SK-N-SH (cell line): ENCODE measurements at regions not wholly inside any gene's neighbourhood (a gene's known extent, or its start where the extent isn't known, plus 50 kb on each side); places are given as distances from the start of the nearest gene placed in this dataset.

Source experiments
- CTCF ChIA-PET: fragments of 300-600, 350-600 bp; formaldehyde crosslinking; extraction: SDS; loops from one replicate; lab custom pipeline; 2021; lab: Yijun Ruan, JAX
- POLR2A ChIA-PET: fragments of 350-600 bp; sonication (Branson Sonifier 250); formaldehyde crosslinking; extraction: SDS; loops from one replicate; lab custom pipeline; 2020; ENCODE audit warnings: antibody characterized with exemption, inconsistent platforms; lab: Yijun Ruan, JAX
- DNase-seq: peaks from one replicate; pipeline ENCODE4 v3.0.0; 2012
- H2AFZ ChIP-seq: fragments of 200-600 bp; sonication (generic); 2 replicates; pipeline ENCODE4 v1.8.1; 2016; ENCODE audit warnings: antibody characterized with exemption, mild to moderate bottlenecking, low read depth
- H3F3A ChIP-seq: fragments of 200-600 bp; sonication (generic); replicated peaks from 2 replicates; pipeline ENCODE3; 2016; ENCODE audit warnings: antibody characterized with exemption, mild to moderate bottlenecking; ENCODE audit not compliant: insufficient read depth
- H3K27ac ChIP-seq, 2 experiments: fragments of 200-500 bp in 1 of 2; fragments of 200-600 bp in 1 of 2; sonication (Bioruptor generic) in 1 of 2; sonication (generic), shearing (Covaris generic) in 1 of 2; 2 replicates each; pipeline versions ENCODE4 v1.5.1 to v1.6.1; 2014 to 2016; ENCODE audit warnings: low read depth in 2 of 2, inconsistent platforms in 1 of 2, low read length in 1 of 2, mild to moderate bottlenecking in 1 of 2, mixed read lengths in 1 of 2
- H3K27me3 ChIP-seq: fragments of 200-600 bp; sonication (generic), shearing (Covaris generic); 2 replicates; pipeline ENCODE4 v1.6.1; 2016; ENCODE audit warnings: mixed run types; ENCODE audit not compliant: insufficient read depth
- H3K36me3 ChIP-seq, 2 experiments: fragments of 200-500 bp in 1 of 2; fragments of 200-600 bp in 1 of 2; sonication (Bioruptor generic) in 1 of 2; sonication (generic) in 1 of 2; replicated peaks in 1 of 2; 2 replicates each; pipeline versions ENCODE3 to v1.5.1; 2014 to 2016; ENCODE audit warnings: low read length in 1 of 2, mild to moderate bottlenecking in 1 of 2; ENCODE audit not compliant: insufficient read depth in 2 of 2, control insufficient read depth in 1 of 2
- H3K4me1 ChIP-seq, 2 experiments: fragments of 200-500 bp in 1 of 2; fragments of 200-600 bp in 1 of 2; sonication (Bioruptor generic) in 1 of 2; sonication (generic), shearing (Covaris generic) in 1 of 2; 2 replicates each; pipeline versions ENCODE4 v1.5.1 to v1.6.1; 2014 to 2016; ENCODE audit warnings: low read depth in 1 of 2, low read length in 1 of 2, mixed run types in 1 of 2; ENCODE audit not compliant: insufficient read depth in 2 of 2, control insufficient read depth in 1 of 2
- H3K4me2 ChIP-seq: fragments of 200-600 bp; sonication (generic), shearing (Covaris generic); 2 replicates; pipeline ENCODE4 v1.6.1; 2017; ENCODE audit warnings: mixed run types
- H3K4me3 ChIP-seq, 2 experiments: fragments of 200-500 bp in 1 of 2; fragments of 200-600 bp in 1 of 2; sonication (Bioruptor generic) in 1 of 2; sonication (generic), shearing (Covaris generic) in 1 of 2; 2 replicates each; pipeline versions ENCODE4 v1.5.1 to v1.8.1; 2014 to 2016; ENCODE audit warnings: low read depth in 2 of 2, inconsistent platforms in 1 of 2, low read length in 1 of 2, mild to moderate bottlenecking in 1 of 2, mixed read lengths in 1 of 2, moderate library complexity in 1 of 2
- H3K79me2 ChIP-seq: fragments of 200-600 bp; sonication (generic); 2 replicates; pipeline ENCODE4 v1.8.1; 2017; ENCODE audit warnings: mild to moderate bottlenecking; ENCODE audit not compliant: insufficient read depth
- H3K9ac ChIP-seq: fragments of 200-600 bp; sonication (generic); 2 replicates; pipeline ENCODE4 v1.6.1; 2017; ENCODE audit warnings: mixed run types
- H3K9me2 ChIP-seq: fragments of 200-600 bp; sonication (generic); 2 replicates; pipeline ENCODE4 v1.6.1; 2017; ENCODE audit warnings: mixed run types
- H3K9me3 ChIP-seq: fragments of 200-600 bp; sonication (generic); 2 replicates; pipeline ENCODE4 v1.6.1; 2017; ENCODE audit warnings: mixed run types, mild to moderate bottlenecking, moderate library complexity
- H4K20me1 ChIP-seq: fragments of 200-600 bp; sonication (generic); 2 replicates; pipeline ENCODE4 v1.6.1; 2017; ENCODE audit warnings: mild to moderate bottlenecking, mixed run types; ENCODE audit not compliant: insufficient read depth
- CHD2 ChIP-seq: fragments of 150-350 bp; IDR thresholded peaks from 2 replicates; pipeline ENCODE4 v1.6.1; 2018; ENCODE audit warnings: low read length; ENCODE audit not compliant: partially characterized antibody
- ELF1 ChIP-seq: IDR thresholded peaks from 2 replicates; pipeline ENCODE4 v1.4.0; 2012
- EP300 ChIP-seq, 2 experiments: IDR thresholded peaks; 2 replicates each; pipeline versions ENCODE4 v1.4.0 to v1.6.1; 2012; ENCODE audit warnings: borderline replicate concordance in 1 of 2, low read depth in 1 of 2, low read length in 1 of 2
- FOSL2 ChIP-seq: IDR thresholded peaks from 2 replicates; pipeline ENCODE4 v1.4.0; 2012; ENCODE audit warnings: low read depth, mild to moderate bottlenecking, moderate library complexity, borderline replicate concordance
- FOXJ3 ChIP-seq: sonication (generic); formaldehyde crosslinking; IDR thresholded peaks from 2 replicates; pipeline ENCODE4 v1.5.1; 2020; ENCODE audit warnings: mild to moderate bottlenecking, missing genetic modification reagents
- GABPA ChIP-seq: IDR thresholded peaks from 2 replicates; pipeline ENCODE4 v1.4.0; 2012; ENCODE audit warnings: low read depth, mild to moderate bottlenecking
- JUND ChIP-seq: IDR thresholded peaks from 2 replicates; pipeline ENCODE4 v1.4.0; 2012
- NRF1 ChIP-seq: IDR thresholded peaks from 2 replicates; pipeline ENCODE4 v1.6.1; 2012; ENCODE audit warnings: low read depth, mild to moderate bottlenecking, low read length
- RAD21 ChIP-seq: IDR thresholded peaks from 2 replicates; pipeline ENCODE4 v1.6.1; 2012; ENCODE audit warnings: mild to moderate bottlenecking, low read length
- RCOR1 ChIP-seq: fragments of 150-350 bp; IDR thresholded peaks from 2 replicates; pipeline ENCODE4 v1.6.1; 2017; ENCODE audit warnings: antibody characterized with exemption, low read length
- RFX5 ChIP-seq: IDR thresholded peaks from 2 replicates; pipeline ENCODE4 v1.6.1; 2012; ENCODE audit warnings: mild to moderate bottlenecking, improper control_type of control experiment, low read length
- RXRA ChIP-seq: IDR thresholded peaks from 2 replicates; pipeline ENCODE4 v1.4.0; 2012; ENCODE audit warnings: low read depth, mild to moderate bottlenecking, borderline replicate concordance
- SMC3 ChIP-seq: IDR thresholded peaks from 2 replicates; pipeline ENCODE4 v1.6.1; 2012; ENCODE audit warnings: low read depth, low read length, improper control_type of control experiment
- WGBS: methylation state at CpG from one replicate; pipeline ENCODE4 v1.1.6; 2017; ENCODE audit warnings: low lambda C conversion rate; 5-methylcytosine and 5-hydroxymethylcytosine counted together
- TF ChIP-seq, protein P1 (sequence below): fragments of 150-350 bp; IDR thresholded peaks from 2 replicates; pipeline ENCODE4 v1.6.1; 2016; ENCODE audit warnings: mild to moderate bottlenecking, low read depth, low read length
- TF ChIP-seq, protein P2 (sequence below): IDR thresholded peaks from 2 replicates; pipeline ENCODE4 v1.6.1; 2012; ENCODE audit warnings: mild to moderate bottlenecking, low read depth, low read length, moderate library complexity
- TF ChIP-seq, protein P3 (sequence below): IDR thresholded peaks from 2 replicates; pipeline ENCODE4 v1.4.0; 2012; ENCODE audit warnings: low read depth, borderline replicate concordance

GRCh38 chr20:21971436-21971835 is 266.0 kb downstream of the PAX1 start:
- Histone ChIP-seq H3K27ac (no peak overlapping the region), H3K9me3 (0 out of 2 replicates have a peak, but pooled peaks cover 3% of the 10 kb centered on the region), H3F3A (no peaks in the 10 kb centered on the region), H3K4me3 (no peak overlapping the region), H4K20me1 (no peaks in the 10 kb centered on the region), H3K9ac (no peak overlapping the region), H3K27me3 (no peaks in the 10 kb centered on the region), H2AFZ (no peak overlapping the region), H3K4me2 (no peak overlapping the region), H3K9me2 (no peaks in the 10 kb centered on the region), H3K79me2 (no peaks in the 10 kb centered on the region), H3K4me1 (no peaks in the 10 kb centered on the region), H3K36me3 (no peaks in the 10 kb centered on the region)
- no peak for DNase-seq
- CTCF ChIA-PET: no interaction called here
- no peak for TF ChIP-seq NRF1
- TF ChIP-seq GABPA: no peak
- no peak for TF ChIP-seq CHD2
- no peak for TF ChIP-seq SMC3
- no peak for TF ChIP-seq RAD21
- no peak for TF ChIP-seq RXRA
- TF ChIP-seq EP300 (IDR thresholded peaks at IDR 0.05; ENCODE audit: borderline replicate concordance in 1 of 2, low read depth in 1 of 2, low read length in 1 of 2): no peak
- TF ChIP-seq, protein P1, sequence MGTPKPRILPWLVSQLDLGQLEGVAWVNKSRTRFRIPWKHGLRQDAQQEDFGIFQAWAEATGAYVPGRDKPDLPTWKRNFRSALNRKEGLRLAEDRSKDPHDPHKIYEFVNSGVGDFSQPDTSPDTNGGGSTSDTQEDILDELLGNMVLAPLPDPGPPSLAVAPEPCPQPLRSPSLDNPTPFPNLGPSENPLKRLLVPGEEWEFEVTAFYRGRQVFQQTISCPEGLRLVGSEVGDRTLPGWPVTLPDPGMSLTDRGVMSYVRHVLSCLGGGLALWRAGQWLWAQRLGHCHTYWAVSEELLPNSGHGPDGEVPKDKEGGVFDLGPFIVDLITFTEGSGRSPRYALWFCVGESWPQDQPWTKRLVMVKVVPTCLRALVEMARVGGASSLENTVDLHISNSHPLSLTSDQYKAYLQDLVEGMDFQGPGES: no peak
- TF ChIP-seq FOSL2: no peak
- TF ChIP-seq FOXJ3 (CRISPR knock-in tag): no peak
- TF ChIP-seq ELF1: no peak
- no peak for TF ChIP-seq RFX5
- TF ChIP-seq, protein P2, sequence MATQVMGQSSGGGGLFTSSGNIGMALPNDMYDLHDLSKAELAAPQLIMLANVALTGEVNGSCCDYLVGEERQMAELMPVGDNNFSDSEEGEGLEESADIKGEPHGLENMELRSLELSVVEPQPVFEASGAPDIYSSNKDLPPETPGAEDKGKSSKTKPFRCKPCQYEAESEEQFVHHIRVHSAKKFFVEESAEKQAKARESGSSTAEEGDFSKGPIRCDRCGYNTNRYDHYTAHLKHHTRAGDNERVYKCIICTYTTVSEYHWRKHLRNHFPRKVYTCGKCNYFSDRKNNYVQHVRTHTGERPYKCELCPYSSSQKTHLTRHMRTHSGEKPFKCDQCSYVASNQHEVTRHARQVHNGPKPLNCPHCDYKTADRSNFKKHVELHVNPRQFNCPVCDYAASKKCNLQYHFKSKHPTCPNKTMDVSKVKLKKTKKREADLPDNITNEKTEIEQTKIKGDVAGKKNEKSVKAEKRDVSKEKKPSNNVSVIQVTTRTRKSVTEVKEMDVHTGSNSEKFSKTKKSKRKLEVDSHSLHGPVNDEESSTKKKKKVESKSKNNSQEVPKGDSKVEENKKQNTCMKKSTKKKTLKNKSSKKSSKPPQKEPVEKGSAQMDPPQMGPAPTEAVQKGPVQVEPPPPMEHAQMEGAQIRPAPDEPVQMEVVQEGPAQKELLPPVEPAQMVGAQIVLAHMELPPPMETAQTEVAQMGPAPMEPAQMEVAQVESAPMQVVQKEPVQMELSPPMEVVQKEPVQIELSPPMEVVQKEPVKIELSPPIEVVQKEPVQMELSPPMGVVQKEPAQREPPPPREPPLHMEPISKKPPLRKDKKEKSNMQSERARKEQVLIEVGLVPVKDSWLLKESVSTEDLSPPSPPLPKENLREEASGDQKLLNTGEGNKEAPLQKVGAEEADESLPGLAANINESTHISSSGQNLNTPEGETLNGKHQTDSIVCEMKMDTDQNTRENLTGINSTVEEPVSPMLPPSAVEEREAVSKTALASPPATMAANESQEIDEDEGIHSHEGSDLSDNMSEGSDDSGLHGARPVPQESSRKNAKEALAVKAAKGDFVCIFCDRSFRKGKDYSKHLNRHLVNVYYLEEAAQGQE: no peak
- TF ChIP-seq JUND: no peak
- no peak for TF ChIP-seq RCOR1
- TF ChIP-seq, protein P3, sequence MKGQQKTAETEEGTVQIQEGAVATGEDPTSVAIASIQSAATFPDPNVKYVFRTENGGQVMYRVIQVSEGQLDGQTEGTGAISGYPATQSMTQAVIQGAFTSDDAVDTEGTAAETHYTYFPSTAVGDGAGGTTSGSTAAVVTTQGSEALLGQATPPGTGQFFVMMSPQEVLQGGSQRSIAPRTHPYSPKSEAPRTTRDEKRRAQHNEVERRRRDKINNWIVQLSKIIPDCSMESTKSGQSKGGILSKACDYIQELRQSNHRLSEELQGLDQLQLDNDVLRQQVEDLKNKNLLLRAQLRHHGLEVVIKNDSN: no peak
- POLR2A ChIA-PET: no interaction called here
- 0% methylated on average over 2 of the region's 2 CpGs for WGBS
